GM19463 (cell line): ENCODE measurements at regions not wholly inside any gene's neighbourhood (a gene's known extent, or its start where the extent isn't known, plus 50 kb on each side); places are given as distances from the start of the nearest gene placed in this dataset.

Experiments
- ATAC-seq: cut with Tn5 transposase; IDR thresholded peaks from one replicate; pipeline ENCODE4 v1.9.1; 2021; ENCODE audit warnings: mild to moderate bottlenecking, moderate library complexity; ENCODE audit not compliant: unreplicated experiment

GRCh38 chr2:37425408-37425807 is 81.0 kb downstream of the QPCT start:
- no peak for ATAC-seq

DNA sequence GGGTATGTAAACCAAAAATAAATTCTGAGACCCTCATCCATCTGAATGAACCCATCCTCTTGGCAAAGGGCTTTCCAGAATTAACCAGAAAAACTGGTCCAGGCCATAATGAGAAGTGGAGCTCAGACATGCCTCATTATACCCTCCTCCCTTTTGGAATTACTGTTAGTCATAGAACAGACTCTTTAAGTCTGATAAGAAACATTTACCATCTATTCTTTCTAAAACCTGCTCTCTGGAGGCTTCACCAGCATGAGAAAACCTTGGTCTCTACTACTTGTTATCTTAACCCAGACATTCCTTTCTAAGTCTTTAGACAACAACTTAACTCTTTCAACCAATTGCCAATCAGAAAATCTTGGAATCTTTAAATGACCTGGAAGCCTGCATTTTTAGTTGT is 82.8 kb downstream of the QPCT start:
- no peak for ATAC-seq

DNA sequence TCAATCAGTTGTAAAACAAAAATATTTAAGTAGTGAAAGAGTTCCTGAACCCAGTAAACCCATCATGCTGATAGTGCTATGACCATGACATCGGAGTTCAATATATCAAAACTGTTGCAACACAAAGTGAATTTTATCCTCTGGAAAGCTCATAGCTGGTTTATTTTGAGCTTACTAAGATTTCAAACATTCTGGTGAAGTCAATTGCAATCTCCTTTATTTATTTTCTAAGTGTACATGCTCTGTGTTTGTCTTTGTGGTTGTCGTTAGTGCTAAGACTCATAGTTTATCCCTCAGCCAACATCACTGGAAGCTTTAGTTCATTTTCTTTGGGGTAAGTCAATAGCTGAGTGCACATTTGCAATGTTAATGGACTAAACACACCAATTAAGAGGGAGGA is 91.9 kb downstream of the QPCT start:
- ATAC-seq: no peak

DNA sequence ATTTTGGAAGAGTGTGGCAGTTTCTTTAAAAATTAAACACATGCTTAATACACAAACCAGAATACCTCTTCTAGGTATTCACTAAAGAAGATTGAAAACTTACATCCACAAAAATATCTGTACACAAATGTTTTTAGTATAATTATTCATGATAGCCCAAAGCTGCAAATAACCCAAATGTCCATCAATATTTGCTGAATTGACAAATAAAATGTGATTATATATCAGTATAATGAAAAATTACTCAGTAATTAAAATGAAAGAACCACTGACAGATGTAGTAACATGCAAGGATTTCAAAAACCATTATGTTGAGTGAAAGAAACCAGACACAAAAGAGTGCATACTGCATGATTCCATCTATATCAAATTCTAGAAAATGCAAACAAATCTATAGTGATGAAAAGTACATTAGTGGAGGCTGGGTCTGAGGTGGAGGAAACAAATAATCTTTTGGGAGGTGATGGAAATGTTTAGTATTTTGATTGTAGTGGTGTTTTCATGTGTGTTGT is 94.8 kb downstream of the QPCT start:
- no peak for ATAC-seq

- no peak for ATAC-seq
These were observed 96.6 kb downstream of the QPCT start for GRCh38 chr2:37441055-37441454.

GRCh38 chr2:37443082-37443481 is 98.7 kb downstream of the QPCT start:
- ATAC-seq: no peak

DNA sequence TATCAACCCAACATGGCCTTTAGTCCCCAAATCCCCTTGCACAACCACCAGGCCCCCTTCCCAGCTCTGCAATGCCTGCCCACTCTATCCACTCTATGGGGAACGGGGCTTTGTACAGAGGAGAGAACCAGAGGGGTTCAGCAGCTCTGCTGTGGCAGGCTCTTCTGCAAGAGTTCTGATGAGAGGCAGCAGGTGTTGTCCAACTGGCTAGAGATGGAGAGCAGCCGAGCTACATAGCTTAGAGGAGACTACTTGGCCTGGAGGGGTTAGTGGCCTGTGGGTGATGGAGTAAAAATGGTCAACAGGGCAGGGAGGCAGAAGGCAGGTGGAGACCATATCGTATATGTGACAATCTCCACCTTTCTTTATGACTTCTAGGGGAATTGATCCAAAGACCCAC is 103.0 kb downstream of the QPCT start:
- no peak for ATAC-seq

DNA sequence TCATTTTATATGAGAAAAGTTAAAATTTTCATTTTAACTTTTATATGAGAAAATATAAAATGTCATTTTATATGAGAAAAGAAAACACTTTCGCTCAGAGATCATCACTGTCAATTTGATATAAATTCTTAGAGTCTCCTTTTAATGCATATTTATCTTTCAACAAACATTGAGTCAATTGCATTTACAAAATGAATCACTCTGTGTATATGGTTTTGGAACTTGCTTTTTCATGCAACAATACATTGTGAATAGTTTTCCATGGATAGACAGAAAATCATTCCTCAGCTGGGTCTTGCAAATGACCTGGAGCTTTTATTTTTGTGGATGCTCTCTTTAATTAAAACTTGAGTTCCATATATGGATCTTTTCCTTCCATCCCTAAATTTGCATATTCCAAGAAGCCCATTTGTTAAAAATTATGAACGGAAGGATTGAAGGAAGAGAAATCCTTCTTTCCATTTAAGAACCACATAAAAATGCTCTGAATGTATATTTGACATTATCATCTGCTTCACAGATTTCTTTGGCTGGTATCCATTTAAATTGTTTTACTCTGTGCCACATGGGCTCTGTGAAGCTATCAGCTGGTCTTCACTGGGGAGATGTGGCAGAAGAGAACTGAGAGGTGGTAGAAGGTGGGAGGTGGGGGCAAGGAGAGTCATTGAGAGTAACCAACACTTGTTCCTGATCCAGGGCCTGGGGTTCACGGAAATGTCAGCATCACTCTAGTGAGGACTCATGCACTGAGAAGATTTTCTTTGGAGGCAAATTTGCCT is 104.1 kb downstream of the QPCT start:
- ATAC-seq: no peak

DNA sequence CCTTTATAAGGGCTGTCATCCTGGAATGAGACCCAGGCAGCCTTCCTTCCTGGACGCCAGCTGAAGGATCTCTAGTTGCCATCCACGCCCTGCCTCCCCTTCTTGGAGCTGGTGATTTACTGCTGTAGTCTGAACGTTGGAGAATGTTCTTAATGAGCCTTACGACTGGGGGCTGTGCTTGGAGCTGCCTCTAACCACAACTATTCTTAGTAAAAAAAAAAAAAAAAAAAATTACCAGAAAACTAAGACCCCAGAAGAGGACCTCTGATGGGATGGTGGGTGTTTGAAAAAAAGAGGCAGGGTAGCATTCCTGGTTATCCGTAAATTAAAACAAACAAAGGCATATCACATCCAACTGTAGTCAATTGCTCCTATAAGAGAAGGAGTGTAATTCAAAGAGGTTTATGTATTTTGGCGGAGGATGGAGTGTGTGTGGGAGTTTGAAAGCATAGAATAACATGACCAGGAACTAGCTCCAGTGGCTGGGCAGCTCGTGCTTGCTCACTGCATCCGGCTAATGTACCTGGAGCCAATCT is 105.4 kb downstream of the QPCT start:
- ATAC-seq: no peak

- ATAC-seq: no peak
These were observed 108.6 kb downstream of the QPCT start for GRCh38 chr2:37453027-37453426.

GRCh38 chr2:37454851-37455762 is 110.7 kb downstream of the QPCT start:
- no peak for ATAC-seq

DNA sequence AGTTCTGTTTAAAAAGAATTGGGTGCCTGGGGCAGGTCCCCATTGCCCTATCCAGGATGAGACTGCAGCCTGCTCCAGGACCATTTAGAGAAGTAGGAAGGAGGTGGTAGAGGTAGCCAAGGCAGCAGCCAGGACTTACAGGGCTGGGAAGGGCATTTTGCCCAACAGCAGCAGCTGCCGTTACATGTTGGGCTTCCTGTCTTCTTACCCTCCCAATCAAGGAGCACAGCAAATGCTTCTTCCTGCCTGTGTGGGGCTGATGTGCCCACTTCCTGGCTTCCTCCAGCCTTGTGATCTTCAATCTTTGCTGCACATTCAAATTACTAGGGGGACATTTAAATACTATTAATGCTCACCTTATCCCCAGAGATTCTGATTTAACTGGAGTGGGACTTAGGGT is 112.0 kb downstream of the QPCT start:
- ATAC-seq: no peak

- no peak for ATAC-seq
These were observed 113.0 kb downstream of the QPCT start for GRCh38 chr2:37457401-37457901.

DNA sequence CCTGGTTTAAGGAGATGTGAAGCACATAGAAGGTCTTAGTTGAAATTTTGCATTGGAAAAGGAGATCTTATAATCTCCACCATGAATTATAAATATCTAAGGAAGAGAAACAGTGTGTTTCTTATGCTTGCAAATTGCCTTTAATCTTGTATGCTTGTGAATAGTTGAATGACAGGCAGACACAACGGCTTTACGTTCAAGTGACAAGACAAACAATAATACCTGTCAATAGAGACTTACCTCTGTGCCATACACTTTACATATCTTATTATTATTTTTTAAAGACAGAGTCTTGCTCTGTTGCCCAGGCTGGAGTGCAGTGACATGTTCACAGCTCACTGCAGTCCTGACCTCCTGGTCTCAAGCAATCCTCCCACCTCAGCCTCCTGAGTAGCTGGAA is 113.7 kb downstream of the QPCT start:
- ATAC-seq: no peak

GRCh38 chr2:37459095-37459981 is 114.9 kb downstream of the QPCT start:
- ATAC-seq: no peak

GRCh38 chr2:37460896-37461229 is 116.4 kb downstream of the QPCT start:
- ATAC-seq: no peak

GRCh38 chr2:37464067-37464466 is 119.6 kb downstream of the QPCT start:
- no peak for ATAC-seq

DNA sequence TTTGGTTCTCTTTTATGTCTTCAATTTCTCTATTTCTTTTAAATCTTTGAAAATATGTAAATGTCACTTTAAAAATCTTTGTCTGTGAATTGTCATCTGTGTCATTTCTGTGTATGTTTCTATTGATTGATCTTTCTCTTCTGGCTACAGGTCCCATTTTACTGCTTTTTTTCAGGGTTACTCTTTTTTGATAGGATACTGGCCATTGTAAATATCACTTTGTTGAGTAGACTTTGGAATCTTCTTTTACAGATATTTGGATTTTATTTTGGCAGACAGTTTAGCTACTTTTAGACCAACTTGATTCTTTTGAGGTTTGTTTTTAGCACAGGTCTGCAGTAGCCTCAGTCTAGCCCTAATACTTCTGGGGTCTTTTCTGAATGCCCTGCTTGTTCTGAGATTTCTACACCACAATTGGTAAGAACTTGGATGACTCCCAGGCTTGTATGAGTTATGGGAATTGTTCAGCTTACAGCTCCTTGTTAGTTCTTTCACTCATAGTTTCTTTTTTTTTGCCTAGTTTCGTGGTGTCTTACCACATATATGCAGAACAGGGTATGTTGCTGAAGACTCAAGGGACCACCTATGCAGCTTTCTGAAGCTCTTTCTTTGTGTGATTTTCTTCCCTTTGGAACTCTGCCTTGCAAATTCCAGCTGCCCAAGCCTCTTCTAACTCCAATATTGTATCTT is 122.2 kb downstream of the QPCT start:
- no peak for ATAC-seq

GRCh38 chr2:37468170-37468569 is 123.7 kb downstream of the QPCT start:
- no peak for ATAC-seq

GRCh38 chr2:37469126-37469525 is 124.7 kb downstream of the QPCT start:
- no peak for ATAC-seq
